GM12891 (cell line): ENCODE measurements at regions not wholly inside any gene's neighbourhood (a gene's known extent, or its start where the extent isn't known, plus 50 kb on each side); places are given as distances from the start of the nearest gene placed in this dataset.
A peak's percentile ranks its signal among the peaks of the same experiment; 100 is the strongest.

Experiments
- DNase-seq: peaks from one replicate; pipeline ENCODE4 v3.0.0; 2011; ENCODE audit warnings: low spot score; ENCODE audit not compliant: insufficient read length
- FAIRE-seq: peaks from 2 replicates; lab custom pipeline; 2011; peaks lifted over from hg19 to GRCh38; lab: Jason Lieb, UNC
- PAX5 ChIP-seq: IDR thresholded peaks from 2 replicates; pipeline ENCODE4 v1.6.1; 2011; ENCODE audit warnings: low read length, moderate library complexity, mild to moderate bottlenecking; ENCODE audit not compliant: insufficient read depth, severe bottlenecking
- POLR2A ChIP-seq: IDR thresholded peaks from 2 replicates; pipeline ENCODE4 v1.6.1; 2011; ENCODE audit warnings: low read depth, low read length, control low read depth
- POLR2AphosphoS5 ChIP-seq: IDR thresholded peaks from 2 replicates; pipeline ENCODE4 v1.6.1; 2011; ENCODE audit warnings: low read depth, low read length, control low read depth
- POU2F2 ChIP-seq: IDR thresholded peaks from 2 replicates; pipeline ENCODE4 v1.6.1; 2011; ENCODE audit warnings: low read depth, mild to moderate bottlenecking, control low read depth, low read length, moderate library complexity
- SPI1 ChIP-seq: IDR thresholded peaks from 2 replicates; pipeline ENCODE4 v1.6.1; 2011; ENCODE audit warnings: low read depth, low read length, control low read depth
- TAF1 ChIP-seq: IDR thresholded peaks from 2 replicates; pipeline ENCODE4 v1.6.1; 2011; ENCODE audit warnings: low read depth, low read length, control low read depth

GRCh38 chr5:163692091-163692490 is 186.7 kb downstream of the MAT2B start:
- no peak for DNase-seq
- FAIRE-seq = no peak
- TF ChIP-seq TAF1 (no peak), POLR2A (no peak), POU2F2 (no peak), PAX5 (no peak), SPI1 (no peak), POLR2AphosphoS5 (no peak)

DNA sequence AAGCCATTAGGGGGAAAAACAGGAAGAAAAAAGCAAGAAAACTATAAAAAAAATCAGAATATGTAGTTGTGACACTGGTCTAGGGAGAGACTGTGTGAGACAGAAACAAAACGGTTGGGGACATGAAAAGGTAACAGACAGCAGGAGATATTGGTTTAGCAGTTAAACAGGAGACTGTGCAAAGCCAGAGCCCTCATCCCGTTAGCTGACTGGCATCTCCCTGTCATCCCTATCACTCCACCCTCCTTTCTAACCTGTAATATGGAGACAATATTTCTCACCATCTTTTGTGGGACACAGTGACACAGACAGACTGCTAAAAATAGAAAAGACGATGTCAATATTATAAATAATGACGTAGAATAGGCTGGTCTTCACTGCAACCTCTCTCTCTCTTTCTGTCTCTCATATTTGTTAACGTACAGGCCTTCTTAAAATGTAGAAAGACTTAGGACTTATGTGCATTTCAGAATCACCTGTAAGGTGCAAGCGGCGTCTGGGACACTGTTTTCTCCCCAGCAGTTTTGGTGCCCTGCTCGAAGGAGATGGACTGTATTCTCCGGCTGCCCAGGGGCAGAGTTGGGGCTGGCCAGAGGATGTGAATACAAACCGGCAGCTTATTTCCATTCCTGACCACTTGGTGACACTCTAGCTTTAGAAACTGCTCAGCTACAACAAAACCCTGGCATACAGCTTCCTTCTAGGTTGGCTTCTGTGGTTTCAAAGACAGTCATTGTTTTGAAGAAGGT is 190.6 kb downstream of the MAT2B start:
- FAIRE-seq (peak; percentile 88), DNase-seq (no peak)
- TF ChIP-seq POLR2AphosphoS5 (no peak), SPI1 (no peak), TAF1 (no peak), POU2F2 (no peak), PAX5 (no peak), POLR2A (no peak)

- TF ChIP-seq POU2F2 (no peak), PAX5 (no peak), TAF1 (no peak), POLR2AphosphoS5 (no peak), POLR2A (no peak), SPI1 (no peak)
- DNase-seq = no peak
- no peak for FAIRE-seq
Observed at GRCh38 chr5:163696579-163696887, 191.1 kb downstream of the MAT2B start.

DNA sequence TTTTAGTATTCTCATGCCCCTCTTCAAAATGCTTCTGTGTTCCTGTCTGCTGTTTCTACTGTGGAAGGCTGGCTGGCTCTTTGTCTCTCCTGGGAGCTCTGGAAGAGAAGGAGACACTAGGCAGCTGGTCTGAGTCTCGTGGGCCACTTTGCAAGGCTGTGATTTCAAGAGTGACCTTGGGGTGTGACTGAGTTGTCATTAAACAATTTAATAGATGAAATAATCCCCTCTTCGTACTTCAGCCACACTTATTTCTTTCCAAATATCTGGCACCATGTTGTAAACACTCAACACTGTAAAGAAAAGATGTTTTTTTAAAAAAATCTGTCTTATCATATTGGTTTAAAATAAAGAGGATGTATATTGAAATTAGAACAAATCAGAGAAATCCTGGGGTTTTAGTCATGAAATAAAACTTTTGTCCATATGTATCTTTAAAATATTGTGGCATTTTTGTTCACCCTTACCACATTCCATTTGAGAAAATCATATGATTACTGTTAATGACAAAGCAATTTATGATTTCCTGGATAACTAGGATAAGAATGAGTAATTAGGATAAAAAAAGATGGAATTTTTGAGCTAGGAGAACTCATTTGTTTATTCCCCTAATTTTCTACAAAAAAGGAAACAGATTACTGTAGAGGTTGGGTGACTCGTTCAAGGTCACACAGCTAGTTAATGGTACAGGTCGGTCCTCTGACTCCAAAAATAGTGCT is 200.8 kb downstream of the MAT2B start:
- FAIRE-seq = no peak
- TF ChIP-seq POLR2A (no peak), POLR2AphosphoS5 (no peak), POU2F2 (no peak), SPI1 (no peak)
- DNase-seq = no peak

DNA sequence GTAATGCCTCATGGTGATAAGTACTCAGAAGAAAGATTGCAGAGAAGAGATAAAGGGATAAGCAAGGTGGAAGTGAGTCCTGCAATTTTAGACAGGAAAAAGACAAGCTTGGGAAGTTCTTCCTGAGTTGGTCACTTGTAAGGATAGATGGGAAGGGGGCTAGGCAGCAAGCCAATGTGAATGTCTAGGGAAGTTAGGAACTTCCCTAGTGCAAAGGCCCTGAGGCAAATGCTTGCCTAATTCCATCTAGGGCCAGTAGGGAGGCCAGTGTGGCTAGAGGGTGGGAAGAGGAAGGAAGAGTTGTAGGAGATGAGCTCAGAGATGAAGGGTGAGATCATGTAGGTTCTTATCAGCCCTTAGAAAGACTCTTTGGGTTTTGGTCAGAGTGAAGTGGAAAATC is 206.6 kb downstream of the MAT2B start:
- no peak for DNase-seq

DNA sequence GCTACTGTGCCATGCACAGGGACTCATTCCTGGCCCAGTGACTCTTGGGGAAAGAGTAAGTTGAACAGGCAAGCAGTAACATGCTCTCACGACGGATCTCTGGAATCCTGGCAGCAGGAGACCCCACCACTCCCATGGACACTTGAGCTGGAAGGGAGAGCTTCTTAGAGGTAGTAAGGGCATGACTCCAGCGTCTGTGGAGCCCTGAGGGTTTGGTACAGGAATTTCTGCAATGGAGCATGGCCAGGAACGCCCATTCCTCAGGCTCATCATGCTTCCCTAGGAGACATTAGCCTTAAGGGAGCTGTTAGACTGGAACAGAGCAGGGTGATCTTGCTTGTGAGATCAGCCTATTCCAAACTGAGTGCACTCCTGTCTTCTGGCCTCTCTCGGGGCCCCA is 212.9 kb downstream of the MAT2B start:
- DNase-seq (no peak), FAIRE-seq (no peak)
- TF ChIP-seq POU2F2 (no peak), PAX5 (no peak), SPI1 (no peak), POLR2AphosphoS5 (no peak)

More for the DNA sequence above, 206.6 kb downstream of the MAT2B start:
- FAIRE-seq = no peak
- TF ChIP-seq POLR2A = no peak
- TF ChIP-seq SPI1 = no peak
- TF ChIP-seq POU2F2 = no peak
- TF ChIP-seq POLR2AphosphoS5 = no peak
- TF ChIP-seq PAX5 = no peak
- no peak for TF ChIP-seq TAF1

DNA sequence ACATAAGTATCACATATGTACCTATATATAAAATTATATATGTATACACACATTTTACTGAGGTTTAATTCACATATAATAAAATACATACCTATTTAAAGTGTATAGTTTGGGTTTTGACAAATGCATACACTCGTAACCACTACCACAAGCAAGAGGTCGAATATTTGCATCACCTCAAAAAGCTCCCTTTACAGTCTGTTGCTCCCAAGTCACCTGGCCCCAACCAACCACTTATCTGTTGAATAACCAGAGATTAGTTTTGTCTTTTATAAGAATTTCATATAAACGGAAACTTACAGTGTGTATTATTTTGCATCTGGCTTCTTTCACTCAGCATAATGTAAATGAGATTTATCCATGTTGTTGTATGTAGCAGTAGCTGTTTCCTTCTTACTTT is 218.9 kb downstream of the MAT2B start:
- TF ChIP-seq PAX5 = no peak
- no peak for DNase-seq

DNA sequence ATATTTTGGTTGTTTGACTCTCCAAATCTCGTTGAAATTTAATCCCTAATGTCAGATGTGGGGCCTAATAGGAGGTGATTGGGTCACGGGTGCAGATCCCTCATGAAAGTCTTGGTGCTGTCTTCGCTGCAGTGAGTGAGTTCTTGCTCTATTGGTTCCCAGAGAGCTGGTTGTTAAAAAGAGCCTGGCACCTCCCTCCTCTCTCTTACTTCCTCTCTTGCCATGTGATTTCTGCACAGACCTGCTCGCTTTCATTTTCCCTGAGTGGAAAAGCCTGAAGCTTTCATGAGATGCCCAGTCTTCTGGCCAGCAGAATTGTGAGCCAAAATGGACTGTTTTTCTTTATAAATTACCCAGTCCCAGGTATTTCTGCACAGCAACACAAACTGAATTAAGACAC is 221.6 kb downstream of the MAT2B start:
- FAIRE-seq (no peak), DNase-seq (no peak)
- TF ChIP-seq PAX5 (no peak), SPI1 (peak; percentile 19; the same call in 1 of the 2 replicates)

More for the DNA sequence above, 218.9 kb downstream of the MAT2B start:
- no peak for FAIRE-seq

DNA sequence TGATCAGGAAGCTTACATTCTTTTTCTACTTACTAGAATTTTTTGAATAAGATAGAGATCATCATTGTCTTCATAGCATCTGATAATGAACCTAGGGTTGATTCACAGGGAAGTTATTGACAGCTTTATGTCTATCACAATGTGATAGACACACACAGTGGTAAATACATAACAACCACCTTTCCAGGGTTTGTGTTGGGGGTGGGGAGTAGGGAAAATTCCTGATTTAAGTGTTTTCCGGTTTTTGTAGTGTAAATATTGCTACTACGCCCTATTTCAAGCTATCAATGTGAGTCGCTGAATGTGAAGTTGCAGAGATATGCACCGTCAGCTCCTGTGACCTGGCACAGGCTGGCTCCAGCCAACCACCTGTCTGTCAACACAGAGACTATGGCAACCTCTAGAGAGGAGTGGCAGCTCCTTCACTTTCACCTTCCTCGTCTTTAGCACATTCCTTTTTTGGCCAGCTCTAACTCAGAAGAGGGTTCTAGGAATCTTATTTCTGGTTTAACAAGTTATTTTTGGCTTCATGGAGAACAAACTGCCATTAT is 224.9 kb downstream of the MAT2B start:
- no peak for FAIRE-seq
- TF ChIP-seq POLR2AphosphoS5 = no peak
- no peak for TF ChIP-seq POLR2A
- no peak for TF ChIP-seq TAF1
- no peak for TF ChIP-seq SPI1
- no peak for TF ChIP-seq POU2F2
- TF ChIP-seq PAX5 = no peak
- no peak for DNase-seq

GRCh38 chr5:163731256-163731655 is 225.8 kb downstream of the MAT2B start:
- no peak for TF ChIP-seq PAX5
- no peak for TF ChIP-seq POU2F2
- no peak for TF ChIP-seq TAF1
- no peak for TF ChIP-seq SPI1
- TF ChIP-seq POLR2AphosphoS5 = no peak
- TF ChIP-seq POLR2A = no peak
- FAIRE-seq (no peak), DNase-seq (no peak)
